ENCODE measurements at regions not wholly inside any gene's neighbourhood (a gene's known extent, or its start where the extent isn't known, plus 50 kb on each side); places are given as distances from the start of the nearest gene placed in this dataset.

DNA sequence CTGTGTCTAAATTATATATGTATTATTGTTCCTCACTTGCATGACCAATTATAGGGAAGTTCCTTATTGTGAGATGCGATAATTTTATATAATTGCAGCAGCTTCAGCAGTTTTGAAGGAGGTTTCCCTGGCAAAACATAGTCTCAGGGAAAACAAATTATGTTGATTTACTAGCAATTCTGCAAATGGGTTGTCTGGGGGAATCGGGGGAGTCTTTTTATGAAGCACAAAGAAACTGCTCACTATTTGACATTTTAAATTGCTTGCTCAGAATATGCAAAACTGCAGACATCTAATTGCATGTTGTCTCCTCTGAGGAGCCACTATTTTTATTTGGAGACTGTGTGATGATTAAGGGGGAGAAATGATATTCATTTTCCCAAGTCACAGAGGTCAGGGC lies 361.6 kb downstream of the YTHDC2 start:
- no peak overlapping the region for H3K4me3 ChIP-seq
- no peaks in the 10 kb centered on the region for H3K79me2 ChIP-seq (ENCODE audit: low read depth)
- no peaks in the 10 kb centered on the region for H4K20me1 ChIP-seq (ENCODE audit: low read depth)
- no peak overlapping the region for H3K9ac ChIP-seq
- DNase-seq (ENCODE audit: low spot score) = no peak
- Mint-ChIP-seq H3K4me3 (no peak overlapping the region), H3K36me3 (peaks cover 2% of the 10 kb centered on the region), H3K4me1 (no peaks in the 10 kb centered on the region), H3K27ac (no peak overlapping the region), H3K9me3 (peaks cover 6% of the 10 kb centered on the region), H3K27me3 (ENCODE audit: insufficient read depth, low read depth) (peaks cover 4% of the 10 kb centered on the region)
- H2AFZ ChIP-seq (replicated peaks) = peak overlapping the region; percentile 50
- peaks cover 4% of the 10 kb centered on the region for H3K9me3 ChIP-seq (ENCODE audit: low read depth)
- H3K27ac ChIP-seq = no peak overlapping the region
- H3K36me3 ChIP-seq = no peaks in the 10 kb centered on the region
- no peak for TF ChIP-seq EZH2phosphoT487 (IDR thresholded peaks at IDR 0.05)
- TF ChIP-seq, protein P1, sequence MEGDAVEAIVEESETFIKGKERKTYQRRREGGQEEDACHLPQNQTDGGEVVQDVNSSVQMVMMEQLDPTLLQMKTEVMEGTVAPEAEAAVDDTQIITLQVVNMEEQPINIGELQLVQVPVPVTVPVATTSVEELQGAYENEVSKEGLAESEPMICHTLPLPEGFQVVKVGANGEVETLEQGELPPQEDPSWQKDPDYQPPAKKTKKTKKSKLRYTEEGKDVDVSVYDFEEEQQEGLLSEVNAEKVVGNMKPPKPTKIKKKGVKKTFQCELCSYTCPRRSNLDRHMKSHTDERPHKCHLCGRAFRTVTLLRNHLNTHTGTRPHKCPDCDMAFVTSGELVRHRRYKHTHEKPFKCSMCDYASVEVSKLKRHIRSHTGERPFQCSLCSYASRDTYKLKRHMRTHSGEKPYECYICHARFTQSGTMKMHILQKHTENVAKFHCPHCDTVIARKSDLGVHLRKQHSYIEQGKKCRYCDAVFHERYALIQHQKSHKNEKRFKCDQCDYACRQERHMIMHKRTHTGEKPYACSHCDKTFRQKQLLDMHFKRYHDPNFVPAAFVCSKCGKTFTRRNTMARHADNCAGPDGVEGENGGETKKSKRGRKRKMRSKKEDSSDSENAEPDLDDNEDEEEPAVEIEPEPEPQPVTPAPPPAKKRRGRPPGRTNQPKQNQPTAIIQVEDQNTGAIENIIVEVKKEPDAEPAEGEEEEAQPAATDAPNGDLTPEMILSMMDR (IDR thresholded peaks at IDR 0.05) = no peak
- no peak for TF ChIP-seq EZH2 (IDR thresholded peaks at IDR 0.05)
- no peaks in the 10 kb centered on the region for H3K27me3 ChIP-seq
- H3K4me1 ChIP-seq = no peaks in the 10 kb centered on the region
- H3K4me2 ChIP-seq = no peak overlapping the region
- no peaks in the 10 kb centered on the region for H3F3A ChIP-seq (ENCODE audit: low read depth)

DNA sequence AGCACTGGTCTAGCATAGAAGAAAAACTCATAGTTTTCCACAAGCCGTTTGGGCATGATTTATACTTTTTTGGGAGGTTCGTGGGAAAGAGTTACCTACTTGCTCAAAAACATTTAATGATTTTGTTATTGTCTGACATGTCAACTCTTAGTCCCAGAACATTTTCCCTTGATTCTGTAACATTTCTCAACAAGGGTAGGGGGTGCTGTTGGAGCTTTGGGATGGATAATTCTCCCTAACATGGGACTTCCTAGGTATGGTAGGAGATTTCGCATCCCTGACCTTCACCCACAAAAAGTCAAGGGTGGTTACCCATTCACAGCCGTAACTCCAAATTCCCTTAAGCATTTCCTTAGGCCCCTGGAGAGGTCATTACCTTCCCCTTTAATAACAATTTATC lies 378.0 kb downstream of the YTHDC2 start:
- Histone ChIP-seq H3K36me3 (no peaks in the 10 kb centered on the region), H3K4me2 (no peak overlapping the region), H3K79me2 (ENCODE audit: low read depth) (no peaks in the 10 kb centered on the region), H3K4me1 (peaks cover 10% of the 10 kb centered on the region), H3F3A (ENCODE audit: low read depth) (no peaks in the 10 kb centered on the region), H3K9me3 (ENCODE audit: low read depth) (no peaks in the 10 kb centered on the region), H3K9ac (no peak overlapping the region), H3K27ac (no peak overlapping the region), H3K27me3 (no peaks in the 10 kb centered on the region), H2AFZ (replicated peaks) (no peak overlapping the region), H4K20me1 (ENCODE audit: low read depth) (no peaks in the 10 kb centered on the region), H3K4me3 (no peak overlapping the region)
- peaks cover 4% of the 10 kb centered on the region for H3K4me1 Mint-ChIP-seq
- no peak overlapping the region for H3K27ac Mint-ChIP-seq
- H3K9me3 Mint-ChIP-seq = no peaks in the 10 kb centered on the region
- DNase-seq (ENCODE audit: low spot score) = no peak
- TF ChIP-seq, protein P1 (IDR thresholded peaks at IDR 0.05) = no peak
- no peak for TF ChIP-seq EZH2 (IDR thresholded peaks at IDR 0.05)
- no peak for TF ChIP-seq EZH2phosphoT487 (IDR thresholded peaks at IDR 0.05)
- H3K36me3 Mint-ChIP-seq = no peaks in the 10 kb centered on the region
- no peak overlapping the region for H3K4me3 Mint-ChIP-seq
- no peaks in the 10 kb centered on the region for H3K27me3 Mint-ChIP-seq (ENCODE audit: insufficient read depth, low read depth)

DNA sequence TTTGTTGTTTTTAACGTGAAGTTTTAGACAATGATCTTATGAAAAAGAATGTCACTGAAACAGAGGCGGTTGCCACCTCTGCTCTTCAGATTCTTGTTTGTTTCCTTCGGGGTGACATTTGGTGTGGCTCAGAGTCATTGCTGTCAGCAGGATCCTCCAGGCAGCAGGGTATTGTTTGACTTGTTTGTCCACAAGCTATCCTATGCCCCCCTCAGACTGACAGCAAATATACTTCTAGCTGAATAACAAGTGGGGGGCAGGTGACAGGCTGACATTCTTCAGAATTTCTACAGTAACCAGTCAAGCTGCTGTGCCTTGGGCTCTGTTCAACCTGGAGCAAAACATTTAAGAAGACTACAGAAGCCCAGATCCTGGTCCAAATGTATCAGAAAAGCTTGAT lies 383.3 kb downstream of the YTHDC2 start:
- Mint-ChIP-seq H3K4me1 (peaks cover 14% of the 10 kb centered on the region), H3K27me3 (ENCODE audit: insufficient read depth, low read depth) (peaks cover 4% of the 10 kb centered on the region), H3K9me3 (no peaks in the 10 kb centered on the region), H3K36me3 (no peaks in the 10 kb centered on the region), H3K27ac (no peak overlapping the region), H3K4me3 (no peak overlapping the region)
- Histone ChIP-seq H3K4me2 (no peak overlapping the region), H3K36me3 (no peaks in the 10 kb centered on the region), H4K20me1 (ENCODE audit: low read depth) (no peaks in the 10 kb centered on the region), H3K4me3 (no peak overlapping the region), H3K79me2 (ENCODE audit: low read depth) (no peaks in the 10 kb centered on the region), H2AFZ (replicated peaks) (no peak overlapping the region), H3K9ac (no peak overlapping the region), H3K9me3 (ENCODE audit: low read depth) (no peaks in the 10 kb centered on the region), H3F3A (ENCODE audit: low read depth) (no peaks in the 10 kb centered on the region), H3K27ac (no peak overlapping the region), H3K4me1 (peaks cover 16% of the 10 kb centered on the region), H3K27me3 (no peaks in the 10 kb centered on the region)
- TF ChIP-seq, protein P1 (IDR thresholded peaks at IDR 0.05) = no peak
- TF ChIP-seq EZH2phosphoT487 (IDR thresholded peaks at IDR 0.05) (no peak), EZH2 (IDR thresholded peaks at IDR 0.05) (no peak)
- no peak for DNase-seq (ENCODE audit: low spot score)
